Loucy (cell line): ENCODE measurements at regions not wholly inside any gene's neighbourhood (a gene's known extent, or its start where the extent isn't known, plus 50 kb on each side); places are given as distances from the start of the nearest gene placed in this dataset.

Source experiments
- CTCF ChIP-seq: fragments of 200-600 bp; sonication (generic); conservative IDR thresholded peaks from 2 replicates; pipeline ENCODE4 v1.5.1; 2014; ENCODE audit warnings: mild to moderate bottlenecking, antibody characterized with exemption, low read length
- EZH2phosphoT487 ChIP-seq: fragments of 200-600 bp; IDR thresholded peaks from 2 replicates; pipeline ENCODE4 v1.6.1; 2018; ENCODE audit warnings: antibody characterized with exemption, mild to moderate bottlenecking, moderate library complexity, borderline replicate concordance

GRCh38 chr10:44464503-44464902 is 79.6 kb upstream of the CXCL12 start:
- TF ChIP-seq CTCF = no peak
- TF ChIP-seq EZH2phosphoT487 = no peak
